ENCODE measurements at regions not wholly inside any gene's neighbourhood (a gene's known extent, or its start where the extent isn't known, plus 50 kb on each side); places are given as distances from the start of the nearest gene placed in this dataset.

DNA sequence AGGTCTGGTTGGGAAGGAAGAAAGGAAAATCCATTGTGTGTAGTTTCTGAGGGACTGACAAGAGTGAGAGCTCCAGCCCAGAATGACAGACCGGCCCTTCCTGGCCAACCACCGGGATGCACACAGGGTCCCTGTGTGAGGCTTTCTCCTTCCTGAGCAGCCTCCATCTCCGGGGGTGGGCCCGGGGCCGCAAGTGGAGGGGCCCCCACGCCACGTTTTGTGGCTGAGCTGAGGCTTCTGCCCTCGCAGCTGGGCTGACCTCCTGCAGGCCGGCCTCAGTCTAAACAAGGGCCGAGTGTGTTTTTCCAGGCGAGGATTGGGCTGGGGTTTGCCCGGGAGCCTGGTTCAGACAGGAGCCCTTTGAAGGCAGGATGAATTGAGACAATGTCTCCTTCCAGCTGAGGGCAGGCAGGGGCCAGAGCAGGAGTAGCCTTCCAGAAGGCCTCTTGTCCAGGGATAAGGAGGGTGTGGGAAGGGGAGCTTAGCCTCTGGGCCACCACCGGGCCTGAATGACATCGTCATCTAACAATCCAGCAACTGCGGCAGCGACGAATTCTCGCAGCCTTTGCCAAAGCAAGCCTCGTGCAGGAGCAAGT, 96.5 kb upstream of the NCOR2 start:
- TF ChIP-seq, protein P1, sequence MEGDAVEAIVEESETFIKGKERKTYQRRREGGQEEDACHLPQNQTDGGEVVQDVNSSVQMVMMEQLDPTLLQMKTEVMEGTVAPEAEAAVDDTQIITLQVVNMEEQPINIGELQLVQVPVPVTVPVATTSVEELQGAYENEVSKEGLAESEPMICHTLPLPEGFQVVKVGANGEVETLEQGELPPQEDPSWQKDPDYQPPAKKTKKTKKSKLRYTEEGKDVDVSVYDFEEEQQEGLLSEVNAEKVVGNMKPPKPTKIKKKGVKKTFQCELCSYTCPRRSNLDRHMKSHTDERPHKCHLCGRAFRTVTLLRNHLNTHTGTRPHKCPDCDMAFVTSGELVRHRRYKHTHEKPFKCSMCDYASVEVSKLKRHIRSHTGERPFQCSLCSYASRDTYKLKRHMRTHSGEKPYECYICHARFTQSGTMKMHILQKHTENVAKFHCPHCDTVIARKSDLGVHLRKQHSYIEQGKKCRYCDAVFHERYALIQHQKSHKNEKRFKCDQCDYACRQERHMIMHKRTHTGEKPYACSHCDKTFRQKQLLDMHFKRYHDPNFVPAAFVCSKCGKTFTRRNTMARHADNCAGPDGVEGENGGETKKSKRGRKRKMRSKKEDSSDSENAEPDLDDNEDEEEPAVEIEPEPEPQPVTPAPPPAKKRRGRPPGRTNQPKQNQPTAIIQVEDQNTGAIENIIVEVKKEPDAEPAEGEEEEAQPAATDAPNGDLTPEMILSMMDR (IDR thresholded peaks at IDR 0.05; ENCODE audit: low read length), result no peak
- TF ChIP-seq EZH2 (IDR thresholded peaks at IDR 0.05; ENCODE audit: borderline replicate concordance, low read length), result no peak

Data from OCI-LY1 (cell line).